Right renal pelvis (tissue), 4 donors: ENCODE measurements at regions not wholly inside any gene's neighbourhood (a gene's known extent, or its start where the extent isn't known, plus 50 kb on each side); places are given as distances from the start of the nearest gene placed in this dataset.
"Not testable (repeated sequence)": the region's sequence is repeated elsewhere in the genome, so short reads cannot be mapped to it uniquely, and the experiment has no call there.

Experiments used
- DNase-seq, 4 donors: peaks; one replicate each; pipeline ENCODE4 v3.0.0-alpha.2; 2013; ENCODE audit warnings: low read depth in 4 of 4, low spot score in 3 of 4, missing footprints in 1 of 4

GRCh38 chr6:78629836-78630235 lies 237.5 kb upstream of the IRAK1BP1 start:
- DNase-seq = no peak

- DNase-seq = no peak
Measured at GRCh38 chr6:78631976-78632375, 235.4 kb upstream of the IRAK1BP1 start.

GRCh38 chr6:78639111-78640110 lies 227.9 kb upstream of the IRAK1BP1 start:
- no peak for DNase-seq

- DNase-seq = not testable (repeated sequence)
Measured at GRCh38 chr6:78643976-78644375, 223.4 kb upstream of the IRAK1BP1 start.

- DNase-seq = not testable (repeated sequence)
Measured at GRCh38 chr6:78646542-78647415, 220.6 kb upstream of the IRAK1BP1 start.

- DNase-seq = not testable (repeated sequence)
Measured at GRCh38 chr6:78665819-78666218, 201.5 kb upstream of the IRAK1BP1 start.

- no peak for DNase-seq
Measured at GRCh38 chr6:78666764-78667163, 200.6 kb upstream of the IRAK1BP1 start.

GRCh38 chr6:78670156-78670555 lies 197.2 kb upstream of the IRAK1BP1 start:
- no peak for DNase-seq

- no peak for DNase-seq
Measured at GRCh38 chr6:78670802-78671201, 196.5 kb upstream of the IRAK1BP1 start.

GRCh38 chr6:78676069-78677007 lies 191.0 kb upstream of the IRAK1BP1 start:
- not testable (repeated sequence) for DNase-seq

- no peak for DNase-seq
Measured at GRCh38 chr6:78688668-78689067, 178.7 kb upstream of the IRAK1BP1 start.

- DNase-seq = no peak
Measured at GRCh38 chr6:78693835-78694234, 173.5 kb upstream of the IRAK1BP1 start.

- DNase-seq = not testable (repeated sequence)
Measured at GRCh38 chr6:78694628-78695027, 172.7 kb upstream of the IRAK1BP1 start.

GRCh38 chr6:78700991-78701390 lies 166.4 kb upstream of the IRAK1BP1 start:
- DNase-seq = no peak

GRCh38 chr6:78701407-78701806 lies 165.9 kb upstream of the IRAK1BP1 start:
- DNase-seq = no peak

- no peak for DNase-seq
Measured at GRCh38 chr6:78709021-78709420, 158.3 kb upstream of the IRAK1BP1 start.

- DNase-seq = no peak
Measured at GRCh38 chr6:78713564-78713963, 153.8 kb upstream of the IRAK1BP1 start.

GRCh38 chr6:78744144-78744543 lies 123.2 kb upstream of the IRAK1BP1 start:
- no peak for DNase-seq

- DNase-seq = no peak
Measured at GRCh38 chr6:78746457-78746856, 120.9 kb upstream of the IRAK1BP1 start.

GRCh38 chr6:78749326-78749725 lies 118.0 kb upstream of the IRAK1BP1 start:
- no peak for DNase-seq
